ENCODE measurements at regions not wholly inside any gene's neighbourhood (a gene's known extent, or its start where the extent isn't known, plus 50 kb on each side); places are given as distances from the start of the nearest gene placed in this dataset.
A peak's percentile ranks its signal among the peaks of the same experiment; 100 is the strongest.

GRCh38 chr12:97938031-97938430, 475.4 kb downstream of the RMST start:
- TF ChIP-seq CTCF (conservative IDR thresholded peaks at IDR 0.05) = no peak
- Histone ChIP-seq H3K9me3 (ENCODE audit: control insufficient read depth, low read depth, low read length) (no peaks in the 10 kb centered on the region), H3K56ac (ENCODE audit: insufficient read length, low read depth, low read length) (no peak overlapping the region), H3K23ac (ENCODE audit: insufficient read length, low read depth, low read length) (no peak overlapping the region), H3K4me1 (ENCODE audit: insufficient read depth, low read length) (no peaks in the 10 kb centered on the region), H2BK5ac (ENCODE audit: insufficient read length, low read length) (no peak overlapping the region), H2BK15ac (ENCODE audit: low read depth, low read length) (no peak overlapping the region), H3K4me2 (ENCODE audit: insufficient read depth, insufficient read length, low read length) (no peak overlapping the region), H3T11ph (ENCODE audit: low read length) (no peak overlapping the region), H4K5ac (ENCODE audit: insufficient read length, low read depth, low read length) (no peak overlapping the region), H2BK120ac (ENCODE audit: low read depth, low read length, poor library complexity, severe bottlenecking) (no peak overlapping the region), H3K18ac (ENCODE audit: insufficient read length, low read depth, low read length) (no peak overlapping the region), H4K20me1 (ENCODE audit: control insufficient read depth, insufficient read depth, insufficient read length) (no peaks in the 10 kb centered on the region), H3K14ac (ENCODE audit: insufficient read depth, low read length) (no peak overlapping the region), H2BK12ac (ENCODE audit: insufficient read length, low read depth, low read length) (no peak overlapping the region), H2BK20ac (ENCODE audit: low read depth, low read length, poor library complexity, severe bottlenecking) (no peak overlapping the region), H3K27me3 (ENCODE audit: insufficient read depth, low read length) (no peaks in the 10 kb centered on the region), H3K79me1 (ENCODE audit: insufficient read depth, low read depth, low read length, poor library complexity, severe bottlenecking) (no peaks in the 10 kb centered on the region), H3K9ac (ENCODE audit: extremely low read depth, insufficient read length, low read length) (no peak overlapping the region), H3K23me2 (ENCODE audit: insufficient read length, low read depth, low read length, poor library complexity, severe bottlenecking) (no peaks in the 10 kb centered on the region), H3K79me2 (ENCODE audit: insufficient read depth, low read length) (no peaks in the 10 kb centered on the region), H2AFZ (ENCODE audit: low read length) (no peak overlapping the region), H4K8ac (replicated peaks; ENCODE audit: insufficient read length, low read depth, low read length) (no peak overlapping the region), H3K4ac (ENCODE audit: low read depth, low read length) (no peak overlapping the region), H4K91ac (ENCODE audit: insufficient read length, low read depth, low read length) (no peak overlapping the region), H2AK5ac (ENCODE audit: insufficient read length, low read length) (no peak overlapping the region), H3K27ac (ENCODE audit: insufficient read length, low read depth, low read length) (no peak overlapping the region)
- H3K27me3 Mint-ChIP-seq (ENCODE audit: low read depth) = no peaks in the 10 kb centered on the region; the same call in 1 of the 2 replicates
- no peak overlapping the region for H3K4me3 Mint-ChIP-seq
- no peaks in the 10 kb centered on the region for H3K36me3 Mint-ChIP-seq (ENCODE audit: insufficient read depth in 1 of 3, low read depth in 3 of 3)
- no peak for DNase-seq
- H3K4me1 Mint-ChIP-seq = peaks cover 4 to 11% of the 10 kb centered on the region in 2 experiments
- H3K27ac Mint-ChIP-seq = 0 out of 7 replicates have a peak overlapping the region, but pooled peaks of 1 of the 3 experiments have one; percentile 56
- H3K9me3 Mint-ChIP-seq = no peaks in the 10 kb centered on the region; a peak in 1 of 5 replicates

Measured in H9 (cell line).